HL-60 (cell line): ENCODE measurements at regions not wholly inside any gene's neighbourhood (a gene's known extent, or its start where the extent isn't known, plus 50 kb on each side); places are given as distances from the start of the nearest gene placed in this dataset.

Experiments used
- CTCF ChIP-seq: IDR thresholded peaks from one replicate; pipeline ENCODE4 v1.5.1; 2011; ENCODE audit warnings: low read length, control low read depth, inconsistent platforms; ENCODE audit not compliant: insufficient read depth
- REST ChIP-seq: IDR thresholded peaks from 2 replicates; pipeline ENCODE4 v1.6.1; 2012; ENCODE audit warnings: low read depth; ENCODE audit not compliant: insufficient replicate concordance

- no peak for TF ChIP-seq CTCF
- no peak for TF ChIP-seq REST
Observed at GRCh38 chr12:89782807-89783206, 74.2 kb upstream of the ATP2B1 start.
